OCI-LY3 (cell line): ENCODE measurements at regions not wholly inside any gene's neighbourhood (a gene's known extent, or its start where the extent isn't known, plus 50 kb on each side); places are given as distances from the start of the nearest gene placed in this dataset.

Source experiments
- EZH2phosphoT487 ChIP-seq: fragments of 200-600 bp; shearing (Covaris generic); IDR thresholded peaks from 2 replicates; pipeline ENCODE4 v1.6.1; 2018; ENCODE audit warnings: antibody characterized with exemption, mixed run types, low read depth
- TF ChIP-seq, protein P1 (sequence below): fragments of 200-600, 300-600 bp; sonication (generic); IDR thresholded peaks from 2 replicates; pipeline ENCODE4 v1.5.1; 2014; ENCODE audit warnings: antibody characterized with exemption, low read length, low read depth

DNA sequence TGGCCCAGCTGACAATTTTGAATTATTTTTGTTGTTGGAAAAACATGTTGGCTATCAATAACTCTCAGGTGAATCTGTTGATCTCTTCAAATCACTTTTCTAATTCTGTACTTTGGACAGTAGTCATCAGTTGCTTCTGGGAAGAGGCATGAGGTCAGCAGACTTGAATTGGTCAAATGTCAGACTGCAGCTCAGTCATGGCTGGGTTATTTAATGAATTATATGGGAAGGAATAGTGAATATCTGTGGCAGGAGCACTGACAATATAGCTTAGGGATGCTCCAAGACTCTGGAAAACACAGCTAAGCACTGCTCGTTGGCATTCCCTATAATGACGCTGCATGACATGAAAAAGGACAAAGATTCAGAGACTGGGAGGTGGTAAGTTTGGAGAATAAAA, 98.8 kb upstream of the GAP43 start:
- TF ChIP-seq, protein P1, sequence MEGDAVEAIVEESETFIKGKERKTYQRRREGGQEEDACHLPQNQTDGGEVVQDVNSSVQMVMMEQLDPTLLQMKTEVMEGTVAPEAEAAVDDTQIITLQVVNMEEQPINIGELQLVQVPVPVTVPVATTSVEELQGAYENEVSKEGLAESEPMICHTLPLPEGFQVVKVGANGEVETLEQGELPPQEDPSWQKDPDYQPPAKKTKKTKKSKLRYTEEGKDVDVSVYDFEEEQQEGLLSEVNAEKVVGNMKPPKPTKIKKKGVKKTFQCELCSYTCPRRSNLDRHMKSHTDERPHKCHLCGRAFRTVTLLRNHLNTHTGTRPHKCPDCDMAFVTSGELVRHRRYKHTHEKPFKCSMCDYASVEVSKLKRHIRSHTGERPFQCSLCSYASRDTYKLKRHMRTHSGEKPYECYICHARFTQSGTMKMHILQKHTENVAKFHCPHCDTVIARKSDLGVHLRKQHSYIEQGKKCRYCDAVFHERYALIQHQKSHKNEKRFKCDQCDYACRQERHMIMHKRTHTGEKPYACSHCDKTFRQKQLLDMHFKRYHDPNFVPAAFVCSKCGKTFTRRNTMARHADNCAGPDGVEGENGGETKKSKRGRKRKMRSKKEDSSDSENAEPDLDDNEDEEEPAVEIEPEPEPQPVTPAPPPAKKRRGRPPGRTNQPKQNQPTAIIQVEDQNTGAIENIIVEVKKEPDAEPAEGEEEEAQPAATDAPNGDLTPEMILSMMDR: no peak
- TF ChIP-seq EZH2phosphoT487: no peak
